Loucy (cell line): ENCODE measurements at regions not wholly inside any gene's neighbourhood (a gene's known extent, or its start where the extent isn't known, plus 50 kb on each side); places are given as distances from the start of the nearest gene placed in this dataset.

Source experiments
- CTCF ChIP-seq: fragments of 200-600 bp; sonication (generic); conservative IDR thresholded peaks from 2 replicates; pipeline ENCODE4 v1.5.1; 2014; ENCODE audit warnings: mild to moderate bottlenecking, antibody characterized with exemption, low read length
- EZH2phosphoT487 ChIP-seq: fragments of 200-600 bp; IDR thresholded peaks from 2 replicates; pipeline ENCODE4 v1.6.1; 2018; ENCODE audit warnings: antibody characterized with exemption, mild to moderate bottlenecking, moderate library complexity, borderline replicate concordance

GRCh38 chr1:221576268-221576667 lies 165.6 kb downstream of the DUSP10 start:
- TF ChIP-seq EZH2phosphoT487 (no peak), CTCF (no peak)
